A673 (cell line): ENCODE measurements at regions not wholly inside any gene's neighbourhood (a gene's known extent, or its start where the extent isn't known, plus 50 kb on each side); places are given as distances from the start of the nearest gene placed in this dataset.

ENCODE experiments used
- EZH2 ChIP-seq: fragments of 200-600 bp; sonication (generic); IDR thresholded peaks from 2 replicates; pipeline ENCODE4 v1.6.1; 2017; ENCODE audit warnings: borderline replicate concordance, low read depth, mild to moderate bottlenecking, mixed read lengths, antibody characterized with exemption, low read length; ENCODE audit not compliant: poor library complexity, severe bottlenecking
- TF ChIP-seq, protein P1 (sequence below): fragments of 300-800, 200-600 bp; sonication (generic); conservative IDR thresholded peaks from 2 replicates; pipeline ENCODE4 v1.5.1; 2017; ENCODE audit warnings: low read depth, mild to moderate bottlenecking, antibody characterized with exemption, low read length, moderate library complexity, mixed read lengths

DNA sequence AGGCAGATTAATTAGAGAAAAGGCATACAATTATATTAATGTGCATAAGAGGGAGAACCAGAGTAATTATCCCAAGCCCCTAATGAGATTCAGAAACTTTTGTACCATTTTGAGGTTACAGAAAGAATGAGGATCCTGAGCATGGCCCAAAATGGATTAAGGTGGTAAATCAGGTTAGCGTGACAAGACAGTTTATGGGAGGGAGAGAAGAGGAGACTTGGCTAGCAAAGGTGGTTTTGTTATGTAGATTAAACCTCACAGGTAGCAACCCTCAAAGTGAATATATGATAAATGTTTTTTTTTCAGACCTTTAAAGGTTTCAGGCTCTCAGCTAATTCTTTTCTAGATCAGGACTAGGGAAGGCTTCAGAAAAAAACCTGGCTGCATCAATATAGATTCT, 781.8 kb downstream of the FAM133A start:
- TF ChIP-seq, protein P1, sequence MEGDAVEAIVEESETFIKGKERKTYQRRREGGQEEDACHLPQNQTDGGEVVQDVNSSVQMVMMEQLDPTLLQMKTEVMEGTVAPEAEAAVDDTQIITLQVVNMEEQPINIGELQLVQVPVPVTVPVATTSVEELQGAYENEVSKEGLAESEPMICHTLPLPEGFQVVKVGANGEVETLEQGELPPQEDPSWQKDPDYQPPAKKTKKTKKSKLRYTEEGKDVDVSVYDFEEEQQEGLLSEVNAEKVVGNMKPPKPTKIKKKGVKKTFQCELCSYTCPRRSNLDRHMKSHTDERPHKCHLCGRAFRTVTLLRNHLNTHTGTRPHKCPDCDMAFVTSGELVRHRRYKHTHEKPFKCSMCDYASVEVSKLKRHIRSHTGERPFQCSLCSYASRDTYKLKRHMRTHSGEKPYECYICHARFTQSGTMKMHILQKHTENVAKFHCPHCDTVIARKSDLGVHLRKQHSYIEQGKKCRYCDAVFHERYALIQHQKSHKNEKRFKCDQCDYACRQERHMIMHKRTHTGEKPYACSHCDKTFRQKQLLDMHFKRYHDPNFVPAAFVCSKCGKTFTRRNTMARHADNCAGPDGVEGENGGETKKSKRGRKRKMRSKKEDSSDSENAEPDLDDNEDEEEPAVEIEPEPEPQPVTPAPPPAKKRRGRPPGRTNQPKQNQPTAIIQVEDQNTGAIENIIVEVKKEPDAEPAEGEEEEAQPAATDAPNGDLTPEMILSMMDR, result no peak
- TF ChIP-seq EZH2, result no peak
